Fibroblast of skin of back (primary cell): ENCODE measurements at regions not wholly inside any gene's neighbourhood (a gene's known extent, or its start where the extent isn't known, plus 50 kb on each side); places are given as distances from the start of the nearest gene placed in this dataset.
A peak's percentile ranks its signal among the peaks of the same experiment; 100 is the strongest.
"Not testable (repeated sequence)": the region's sequence is repeated elsewhere in the genome, so short reads cannot be mapped to it uniquely, and the experiment has no call there.

Experiments used
- DNase-seq: peaks from one replicate; pipeline ENCODE4 v3.0.0-alpha.2; 2013

DNA sequence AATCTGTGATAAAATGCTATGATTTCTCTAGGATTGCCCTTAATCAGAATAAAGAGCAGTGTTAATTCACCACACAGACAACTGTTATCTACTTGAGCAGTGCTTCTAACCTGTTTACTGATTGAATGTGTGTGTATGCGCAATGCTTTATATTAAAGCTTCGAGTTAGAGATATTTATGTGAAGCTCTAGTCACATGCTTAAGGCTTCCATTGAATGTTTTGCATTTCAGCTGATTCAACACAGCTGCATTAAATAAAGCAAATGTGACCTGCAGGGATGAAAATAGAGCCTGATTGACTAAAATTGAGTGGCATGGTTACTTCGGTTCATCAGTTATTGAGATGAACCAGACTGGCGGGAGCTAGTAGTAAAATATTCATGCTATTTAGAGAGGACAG lies 395.3 kb downstream of the JRKL start:
- DNase-seq = no peak

DNA sequence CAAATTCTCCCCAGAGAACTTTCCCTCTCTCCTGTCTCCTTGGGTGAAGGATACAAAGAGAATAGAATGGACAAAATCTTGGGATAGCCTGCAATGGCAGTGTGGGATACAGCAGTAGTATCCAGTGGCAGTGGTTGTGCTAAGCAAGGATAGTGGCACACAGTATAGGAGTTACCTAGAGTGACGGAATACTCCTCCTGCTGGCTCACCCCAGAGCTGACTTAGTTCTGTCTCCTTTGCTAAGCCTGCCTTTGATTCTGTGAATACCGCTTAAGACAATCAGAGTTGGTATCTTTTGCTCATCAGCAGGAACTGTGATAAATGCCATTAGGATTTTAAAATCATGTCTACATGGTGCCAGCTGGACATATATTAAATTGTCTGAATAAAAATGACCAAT lies 404.3 kb downstream of the JRKL start:
- no peak for DNase-seq

DNA sequence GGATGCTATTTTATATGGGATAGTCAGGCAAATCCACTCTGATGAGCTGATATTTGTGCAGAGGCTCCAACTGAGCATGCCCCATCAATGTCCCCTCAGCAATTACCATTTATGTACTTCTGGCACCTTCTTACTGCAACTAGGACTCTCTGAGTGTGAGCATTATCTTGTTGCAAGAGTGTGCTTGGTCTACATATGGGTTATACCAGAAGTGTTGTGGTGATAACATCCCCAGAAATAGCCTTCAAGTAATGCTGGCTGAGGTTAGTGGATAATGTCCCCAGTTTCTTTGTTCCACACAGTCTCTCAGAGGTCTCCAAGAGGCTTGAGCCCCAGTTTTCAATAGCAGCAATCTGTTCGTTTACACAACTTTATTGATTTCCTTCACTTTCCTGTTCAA lies 408.6 kb downstream of the JRKL start:
- DNase-seq = no peak

DNA sequence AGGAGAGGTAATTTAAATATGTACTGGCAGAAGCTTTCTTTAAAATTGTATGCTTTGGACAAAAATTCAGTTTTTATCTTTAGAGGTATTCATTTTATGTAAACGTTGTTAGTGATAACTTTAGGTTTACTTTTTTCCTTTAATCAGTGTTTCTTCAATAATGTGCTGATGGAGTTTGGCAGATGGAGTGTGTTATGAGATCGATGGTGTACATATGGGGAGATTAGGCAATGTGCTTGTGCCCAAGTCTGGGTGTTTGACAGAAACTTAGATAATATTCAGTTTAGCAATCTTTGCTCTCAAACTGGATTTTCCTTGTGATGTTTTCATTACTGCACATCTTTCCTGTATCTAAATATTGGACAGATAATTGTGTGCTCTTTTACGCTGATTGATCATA lies 425.4 kb downstream of the JRKL start:
- no peak for DNase-seq

GRCh38 chr11:96817482-96818399 lies 427.9 kb downstream of the JRKL start:
- peak; percentile 43 for DNase-seq

GRCh38 chr11:96827164-96827563 lies 437.4 kb downstream of the JRKL start:
- peak; percentile 7 for DNase-seq

GRCh38 chr11:96841792-96842191 lies 452.0 kb downstream of the JRKL start:
- no peak for DNase-seq

DNA sequence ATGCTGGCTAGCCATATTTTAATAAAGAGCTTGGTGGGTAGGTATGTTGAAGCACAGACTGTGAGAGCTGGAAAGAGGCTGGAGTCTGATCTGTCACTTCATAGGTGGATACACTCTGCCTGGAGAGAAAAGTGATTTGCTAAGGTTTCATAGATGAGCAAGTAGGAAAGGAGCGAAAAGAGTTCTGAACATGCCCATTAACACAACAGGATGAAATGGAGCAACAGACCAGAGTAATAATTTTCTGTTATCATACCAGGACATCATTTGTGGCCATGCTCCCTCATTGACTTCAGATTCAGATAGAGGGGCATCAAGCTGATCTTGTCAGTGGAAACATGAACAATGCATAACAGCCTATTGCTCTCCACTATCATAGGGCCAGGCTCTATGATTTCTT lies 452.9 kb downstream of the JRKL start:
- no peak for DNase-seq

DNA sequence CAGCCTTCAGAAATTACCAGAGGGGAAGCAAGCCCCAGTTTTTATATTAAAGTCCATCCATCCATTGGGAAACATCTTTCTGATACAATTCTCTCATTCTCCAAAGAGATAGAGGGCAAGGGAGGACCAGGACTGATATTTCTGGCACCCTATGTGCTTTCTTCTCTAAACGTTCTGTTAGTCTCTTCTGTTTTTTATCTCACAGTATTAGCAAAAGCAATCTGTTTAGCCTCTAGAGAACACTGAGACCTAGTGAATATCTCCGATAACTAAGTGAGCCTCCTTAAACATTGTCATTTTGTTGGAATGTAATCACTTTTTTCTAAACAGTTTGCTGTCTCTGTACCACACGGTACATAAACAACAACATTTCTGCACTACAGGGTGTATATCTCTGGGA lies 464.6 kb downstream of the JRKL start:
- DNase-seq = no peak

DNA sequence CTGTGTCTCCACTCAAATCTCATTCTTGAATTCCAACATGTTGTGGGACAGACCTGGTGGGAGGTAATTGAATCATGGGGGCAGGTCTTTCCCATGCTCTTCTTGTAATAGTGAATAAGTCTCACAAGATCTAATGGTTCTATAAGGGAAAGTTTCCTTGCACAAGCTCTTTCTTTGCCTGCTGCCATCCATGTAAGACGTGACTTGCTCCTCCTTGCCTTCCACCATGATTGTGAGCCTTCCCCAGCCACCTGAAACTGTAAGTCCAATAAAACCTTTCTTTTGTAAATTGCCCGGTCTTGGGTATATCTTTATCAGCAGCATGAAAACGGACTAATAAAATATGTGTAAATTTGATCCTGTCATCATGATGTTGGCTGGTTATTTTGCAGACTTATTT lies 471.9 kb downstream of the JRKL start:
- not testable (repeated sequence) for DNase-seq

DNA sequence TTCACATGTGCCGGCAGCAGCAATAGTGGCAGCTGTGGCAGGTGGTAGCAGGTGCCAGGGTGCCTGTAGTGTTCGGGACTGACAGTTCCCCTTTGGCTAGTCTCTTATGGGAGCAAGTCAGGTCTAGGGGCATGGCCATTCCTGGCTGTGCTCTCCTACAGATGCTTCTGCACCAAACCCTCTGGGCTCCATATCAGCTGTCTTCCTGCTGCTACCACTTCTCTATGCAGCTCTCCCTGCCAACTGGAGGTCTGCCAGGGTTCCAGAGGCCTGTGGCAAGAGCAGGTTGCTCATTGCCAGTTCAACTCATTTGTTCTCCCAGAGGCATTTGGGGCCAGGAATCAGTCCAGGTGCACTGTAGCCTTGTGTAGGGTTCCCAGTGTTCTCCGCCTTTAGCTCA lies 473.7 kb downstream of the JRKL start:
- no peak for DNase-seq

DNA sequence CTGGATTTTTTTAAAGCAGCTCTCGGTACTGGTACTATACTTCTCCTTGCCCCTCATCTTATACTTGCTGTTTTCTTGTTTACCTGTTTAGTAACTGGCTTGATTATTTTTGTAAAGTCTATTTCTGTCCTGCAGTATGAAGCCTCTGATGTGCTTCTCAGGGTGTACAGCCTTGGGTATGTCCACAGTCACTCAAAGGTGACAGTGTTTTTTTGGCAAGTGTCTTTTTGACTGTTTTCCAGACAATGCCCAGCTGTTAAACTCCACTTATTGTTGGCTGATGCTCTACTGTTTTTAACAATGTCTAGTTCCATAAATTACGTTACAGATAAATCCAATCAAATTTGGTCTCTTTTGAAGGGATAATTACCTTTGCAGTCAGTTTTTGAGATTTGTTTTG lies 475.2 kb downstream of the JRKL start:
- no peak for DNase-seq

DNA sequence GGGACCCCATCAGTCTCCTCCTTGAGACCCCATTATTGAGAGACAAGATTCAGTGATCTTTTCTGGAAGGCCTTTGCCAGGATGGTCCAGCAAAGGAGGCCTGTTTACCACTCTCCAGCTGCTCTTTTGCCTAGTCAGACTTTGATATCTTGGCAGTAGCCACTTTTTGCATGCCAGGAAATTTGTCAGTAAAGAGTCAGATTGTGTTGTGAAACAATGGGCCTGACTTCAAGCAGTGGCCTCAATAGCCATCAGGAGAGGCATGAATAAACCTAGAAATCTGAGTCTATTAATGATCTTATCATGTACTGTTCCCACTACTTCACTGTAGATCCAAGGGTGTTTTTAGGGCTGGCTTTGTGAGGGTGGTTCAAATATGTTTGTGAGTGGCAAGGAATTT lies 479.4 kb downstream of the JRKL start:
- no peak for DNase-seq

DNA sequence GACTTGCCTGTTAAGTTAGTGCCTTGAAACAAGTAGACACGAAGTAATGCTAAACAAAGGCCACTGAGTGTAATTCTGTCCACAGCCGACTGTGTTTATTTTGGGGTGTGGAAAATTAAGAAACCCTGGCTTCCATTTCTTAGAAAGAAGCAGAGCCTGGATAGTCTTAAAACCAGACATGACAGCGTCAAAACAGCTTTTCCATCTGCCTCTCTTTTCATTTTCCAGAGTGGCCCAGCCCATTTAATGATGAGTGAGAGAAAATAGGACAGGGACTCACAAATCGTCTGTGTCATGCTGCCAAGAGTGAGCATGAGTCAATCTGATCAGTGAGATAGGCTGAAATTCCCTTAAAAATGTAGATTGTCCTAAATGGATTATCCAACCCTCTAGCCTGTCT lies 485.9 kb downstream of the JRKL start:
- DNase-seq = no peak

GRCh38 chr11:96878299-96879051 lies 488.7 kb downstream of the JRKL start:
- no peak for DNase-seq

- DNase-seq = not testable (repeated sequence)
Observed at GRCh38 chr11:96882622-96883021, 492.8 kb downstream of the JRKL start.

GRCh38 chr11:96885405-96885804 lies 495.6 kb downstream of the JRKL start:
- no peak for DNase-seq

- no peak for DNase-seq
Observed at GRCh38 chr11:96885912-96886311, 496.1 kb downstream of the JRKL start.

- no peak for DNase-seq
Observed at GRCh38 chr11:96893988-96894387, 504.2 kb downstream of the JRKL start.

GRCh38 chr11:96894587-96894986 lies 504.8 kb downstream of the JRKL start:
- DNase-seq = no peak

DNA sequence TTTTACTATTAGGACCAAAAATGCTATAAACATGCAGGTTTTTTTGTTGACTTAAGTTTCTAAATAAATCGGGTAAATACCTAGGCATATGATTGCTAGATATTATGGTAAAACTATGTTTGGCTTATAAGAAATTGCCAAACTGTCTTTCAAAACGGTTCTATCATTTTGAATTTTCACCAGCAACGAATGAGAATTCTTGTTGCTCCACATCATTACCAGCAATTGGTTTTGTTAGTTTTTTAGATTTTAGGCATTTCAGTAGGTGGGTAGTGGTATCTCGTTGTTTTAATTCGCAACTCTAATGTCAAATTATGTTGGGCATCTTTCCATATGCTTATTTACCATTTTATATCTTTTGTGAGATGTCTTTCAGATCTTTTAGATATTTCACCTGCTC lies 510.2 kb downstream of the JRKL start:
- no peak for DNase-seq

- no peak for DNase-seq
Observed at GRCh38 chr11:96905143-96905542, 515.3 kb downstream of the JRKL start.

GRCh38 chr11:96905663-96906062 lies 515.9 kb downstream of the JRKL start:
- DNase-seq = no peak

GRCh38 chr11:96906476-96906875 lies 516.7 kb downstream of the JRKL start:
- no peak for DNase-seq
